Fibroblast of villous mesenchyme (primary cell): ENCODE measurements at regions not wholly inside any gene's neighbourhood (a gene's known extent, or its start where the extent isn't known, plus 50 kb on each side); places are given as distances from the start of the nearest gene placed in this dataset.

Experiments used
- DNase-seq: peaks from one replicate; pipeline ENCODE4 v3.0.0-alpha.2; 2010; ENCODE audit warnings: low read depth
- H3K4me3 ChIP-seq: 2 replicates; pipeline ENCODE4 v1.5.1; 2011; ENCODE audit warnings: low read depth, mild to moderate bottlenecking, low read length
- TF ChIP-seq, protein P1 (sequence below): IDR thresholded peaks from 2 replicates; pipeline ENCODE4 v1.5.1; 2012; ENCODE audit warnings: low read depth, mild to moderate bottlenecking, low read length; ENCODE audit not compliant: insufficient read depth

DNA sequence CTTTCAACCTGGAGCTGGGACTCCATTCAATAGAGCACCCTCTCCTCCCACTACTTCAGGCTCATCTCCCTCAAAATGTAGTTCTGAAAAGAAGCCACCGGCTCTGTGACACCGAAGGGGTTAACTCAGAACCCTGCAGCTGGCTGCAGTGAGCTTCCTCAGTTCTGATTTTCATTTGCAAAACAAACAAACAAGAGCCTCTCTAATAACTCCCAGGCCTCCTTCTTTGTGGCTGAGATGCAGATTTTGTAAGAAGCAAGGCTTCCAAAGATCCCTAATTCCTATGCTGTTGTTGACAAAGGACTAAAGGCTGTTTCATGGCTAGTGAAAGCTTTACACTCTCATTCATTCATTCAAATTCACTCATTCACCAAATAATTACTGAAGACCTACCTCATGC is 333.4 kb upstream of the TBX3 start:
- DNase-seq = no peak
- TF ChIP-seq, protein P1, sequence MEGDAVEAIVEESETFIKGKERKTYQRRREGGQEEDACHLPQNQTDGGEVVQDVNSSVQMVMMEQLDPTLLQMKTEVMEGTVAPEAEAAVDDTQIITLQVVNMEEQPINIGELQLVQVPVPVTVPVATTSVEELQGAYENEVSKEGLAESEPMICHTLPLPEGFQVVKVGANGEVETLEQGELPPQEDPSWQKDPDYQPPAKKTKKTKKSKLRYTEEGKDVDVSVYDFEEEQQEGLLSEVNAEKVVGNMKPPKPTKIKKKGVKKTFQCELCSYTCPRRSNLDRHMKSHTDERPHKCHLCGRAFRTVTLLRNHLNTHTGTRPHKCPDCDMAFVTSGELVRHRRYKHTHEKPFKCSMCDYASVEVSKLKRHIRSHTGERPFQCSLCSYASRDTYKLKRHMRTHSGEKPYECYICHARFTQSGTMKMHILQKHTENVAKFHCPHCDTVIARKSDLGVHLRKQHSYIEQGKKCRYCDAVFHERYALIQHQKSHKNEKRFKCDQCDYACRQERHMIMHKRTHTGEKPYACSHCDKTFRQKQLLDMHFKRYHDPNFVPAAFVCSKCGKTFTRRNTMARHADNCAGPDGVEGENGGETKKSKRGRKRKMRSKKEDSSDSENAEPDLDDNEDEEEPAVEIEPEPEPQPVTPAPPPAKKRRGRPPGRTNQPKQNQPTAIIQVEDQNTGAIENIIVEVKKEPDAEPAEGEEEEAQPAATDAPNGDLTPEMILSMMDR = no peak
- H3K4me3 ChIP-seq = no peak overlapping the region

DNA sequence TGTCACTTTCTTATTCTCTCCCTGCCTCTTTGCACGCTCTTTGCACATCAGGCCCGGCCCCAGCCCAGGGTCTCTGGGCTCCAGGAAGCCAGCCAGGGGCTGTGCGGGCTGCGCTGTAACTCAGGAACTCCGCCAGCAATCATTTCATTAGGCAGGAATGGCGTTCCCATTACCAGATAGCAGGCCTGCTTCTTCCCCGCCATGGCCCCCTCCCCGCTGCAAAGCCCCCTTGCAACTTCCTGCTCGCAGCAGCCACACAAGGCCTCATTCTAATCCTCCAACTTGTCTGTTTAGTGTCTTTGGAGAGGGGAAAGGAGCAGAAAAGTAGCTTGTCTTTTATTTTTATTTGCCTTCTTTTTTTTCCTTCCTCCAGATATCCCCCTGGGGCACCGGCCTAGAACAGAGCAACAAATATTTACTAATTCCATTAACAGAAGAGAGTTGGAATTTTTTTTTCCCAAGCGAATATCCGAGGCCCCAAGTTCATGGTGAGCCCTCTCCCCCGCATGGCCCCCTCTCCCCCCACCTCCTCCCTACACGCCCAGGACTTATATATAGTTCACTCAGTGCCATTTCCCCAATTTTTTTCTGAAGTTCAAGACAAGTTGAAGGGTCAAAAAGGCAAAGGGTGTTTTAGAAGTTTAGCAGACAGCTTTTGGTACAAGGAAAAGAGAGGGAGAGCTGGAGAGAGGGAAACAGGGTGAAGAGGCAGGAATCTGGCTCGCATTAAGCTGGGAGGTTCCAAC is 329.4 kb upstream of the TBX3 start:
- H3K4me3 ChIP-seq = no peak overlapping the region
- TF ChIP-seq, protein P1 = no peak
- DNase-seq = peak; percentile 26

DNA sequence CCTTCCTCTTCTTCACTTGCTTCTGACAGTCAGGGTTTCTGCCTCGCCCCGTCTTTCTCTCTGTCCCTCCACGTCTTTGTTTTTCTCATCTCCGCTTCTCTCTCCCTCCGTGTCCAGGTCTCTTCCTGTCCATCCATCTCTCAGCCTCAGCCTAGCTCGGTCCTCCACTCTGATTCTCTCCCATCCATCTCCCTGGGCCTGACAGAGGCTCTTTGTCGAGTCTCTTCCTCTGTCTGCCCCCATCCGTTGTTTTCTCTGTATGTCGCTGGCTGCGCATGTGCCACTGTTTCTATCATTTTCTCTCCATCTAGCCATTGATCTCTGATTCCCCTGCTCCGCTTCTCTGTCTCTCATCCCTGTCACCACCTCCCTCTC is 328.9 kb upstream of the TBX3 start:
- H3K4me3 ChIP-seq = no peak overlapping the region
- TF ChIP-seq, protein P1 = no peak
- no peak for DNase-seq

DNA sequence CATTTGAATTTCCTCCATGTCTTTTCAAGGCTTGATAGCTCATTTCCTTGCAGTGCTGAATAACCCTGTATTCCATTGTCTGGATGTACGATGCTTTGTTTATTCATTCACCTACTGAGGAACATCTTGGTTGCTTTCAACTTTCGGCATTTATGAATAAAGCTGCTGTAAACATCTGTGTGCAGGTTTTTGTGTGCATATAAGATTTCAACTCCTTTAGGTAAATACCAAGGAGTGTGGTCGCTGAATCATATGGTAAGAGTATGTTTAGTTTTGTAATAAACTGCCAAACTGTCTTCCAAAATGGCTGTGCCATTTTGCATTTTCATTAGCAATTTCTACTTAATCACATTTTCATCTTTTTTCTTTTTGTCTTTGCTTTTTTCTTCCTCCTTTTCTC is 327.7 kb upstream of the TBX3 start:
- no peak overlapping the region for H3K4me3 ChIP-seq
- DNase-seq = no peak
- TF ChIP-seq, protein P1 = no peak

DNA sequence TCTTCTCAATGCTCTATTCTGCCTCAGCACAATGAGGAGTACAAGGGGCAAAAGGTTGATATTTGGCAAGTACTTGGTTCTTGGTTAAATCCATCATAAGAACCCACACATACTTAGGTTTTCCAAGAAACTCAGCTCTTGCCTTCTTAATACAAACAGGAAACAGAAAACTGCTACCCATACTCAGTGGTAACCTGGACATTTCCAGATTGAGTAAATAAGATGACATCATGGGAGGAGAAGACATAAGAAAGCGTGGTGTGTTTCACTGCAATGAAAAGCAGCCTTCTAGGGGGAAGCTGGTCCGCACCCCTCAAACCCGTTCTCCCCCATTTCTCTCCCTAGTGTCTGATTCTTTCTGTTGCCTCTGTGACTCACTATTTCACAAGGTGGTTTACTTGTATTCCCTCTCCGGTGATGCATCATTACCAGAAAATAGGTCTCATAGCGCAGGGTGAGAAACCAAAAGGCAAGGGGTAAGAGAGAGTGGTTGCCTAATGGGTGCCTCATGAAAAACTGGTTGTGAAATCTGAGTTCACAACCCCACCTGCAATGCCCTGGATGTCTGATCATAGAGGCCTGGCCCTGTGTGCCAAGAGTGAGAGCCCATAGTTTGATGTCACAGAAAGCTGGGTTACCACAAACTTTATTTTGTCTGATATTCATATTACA is 326.5 kb upstream of the TBX3 start:
- peak; percentile 45 for DNase-seq
- H3K4me3 ChIP-seq = no peak overlapping the region
- TF ChIP-seq, protein P1 = no peak

DNA sequence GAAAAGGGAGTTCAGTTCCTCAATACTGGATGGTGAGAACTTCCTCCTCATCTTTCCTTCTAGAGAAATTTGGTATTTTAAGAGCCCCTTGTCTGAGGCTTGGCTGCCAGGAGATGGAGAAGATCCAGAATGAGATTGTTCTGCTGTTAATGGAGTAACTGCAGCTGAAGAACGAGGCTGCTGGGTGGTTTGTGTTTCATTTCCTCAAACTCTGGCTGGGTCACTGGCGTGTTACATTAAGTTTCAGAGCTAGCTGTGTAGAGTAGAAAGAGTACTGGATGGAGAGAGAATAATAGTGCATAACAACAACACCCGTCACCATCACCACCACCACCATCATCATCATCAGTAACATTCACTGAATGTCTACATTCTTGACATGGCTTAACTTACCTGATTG is 325.0 kb upstream of the TBX3 start:
- no peak overlapping the region for H3K4me3 ChIP-seq
- no peak for DNase-seq
- TF ChIP-seq, protein P1 = no peak
